NB4 (cell line): ENCODE measurements at regions not wholly inside any gene's neighbourhood (a gene's known extent, or its start where the extent isn't known, plus 50 kb on each side); places are given as distances from the start of the nearest gene placed in this dataset.
"Not testable (repeated sequence)": the region's sequence is repeated elsewhere in the genome, so short reads cannot be mapped to it uniquely, and the experiment has no call there.

Source experiments
- DNase-seq: peaks from one replicate; pipeline ENCODE4 v3.0.0; 2010; ENCODE audit warnings: low read depth
- H3K4me3 ChIP-seq: one replicate; pipeline ENCODE4 v1.5.1; 2011; ENCODE audit warnings: mild to moderate bottlenecking, low read depth, low read length, moderate library complexity
- CTCF ChIP-seq: IDR thresholded peaks from one replicate; pipeline ENCODE4 v1.5.1; 2012; ENCODE audit warnings: low read depth, low read length
- MYC ChIP-seq: IDR thresholded peaks from 2 replicates; pipeline ENCODE4 v1.6.1; 2011; ENCODE audit warnings: low read depth, low read length
- POLR2A ChIP-seq: IDR thresholded peaks from 2 replicates; pipeline ENCODE4 v1.6.1; 2011; ENCODE audit warnings: mild to moderate bottlenecking; ENCODE audit not compliant: insufficient read length; ENCODE audit errors: extremely low read depth
- TF ChIP-seq, protein P1 (sequence below): IDR thresholded peaks from 2 replicates; pipeline ENCODE4 v1.6.1; 2011; ENCODE audit warnings: low read depth, low read length

GRCh38 chr10:90018819-90019218 is 317.4 kb downstream of the KIF20B start:
- DNase-seq = no peak
- TF ChIP-seq CTCF = no peak
- TF ChIP-seq MYC = no peak
- TF ChIP-seq, protein P1, sequence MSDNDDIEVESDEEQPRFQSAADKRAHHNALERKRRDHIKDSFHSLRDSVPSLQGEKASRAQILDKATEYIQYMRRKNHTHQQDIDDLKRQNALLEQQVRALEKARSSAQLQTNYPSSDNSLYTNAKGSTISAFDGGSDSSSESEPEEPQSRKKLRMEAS = no peak
- TF ChIP-seq POLR2A = no peak
- H3K4me3 ChIP-seq = no peak overlapping the region

DNA sequence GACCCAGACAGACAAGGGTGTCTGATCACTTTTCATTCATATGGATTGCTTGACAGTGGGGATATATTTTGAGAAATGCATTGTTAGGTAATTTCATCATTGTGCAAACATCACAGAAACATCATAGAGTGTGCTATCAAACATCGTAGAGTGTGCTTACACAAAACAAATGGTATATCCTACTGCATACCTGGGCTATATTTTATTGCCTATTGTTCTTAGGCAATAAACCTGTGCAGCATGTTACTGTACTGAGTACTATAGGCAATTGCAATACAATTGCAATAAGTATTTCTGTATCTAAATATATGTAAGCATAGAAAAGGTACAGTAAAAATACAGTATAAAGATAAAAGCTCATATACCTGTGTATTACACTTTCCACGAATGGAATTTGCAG is 319.1 kb downstream of the KIF20B start:
- TF ChIP-seq MYC = no peak
- TF ChIP-seq, protein P1 = no peak
- no peak for TF ChIP-seq POLR2A
- TF ChIP-seq CTCF = no peak
- H3K4me3 ChIP-seq = no peak overlapping the region
- DNase-seq = no peak

DNA sequence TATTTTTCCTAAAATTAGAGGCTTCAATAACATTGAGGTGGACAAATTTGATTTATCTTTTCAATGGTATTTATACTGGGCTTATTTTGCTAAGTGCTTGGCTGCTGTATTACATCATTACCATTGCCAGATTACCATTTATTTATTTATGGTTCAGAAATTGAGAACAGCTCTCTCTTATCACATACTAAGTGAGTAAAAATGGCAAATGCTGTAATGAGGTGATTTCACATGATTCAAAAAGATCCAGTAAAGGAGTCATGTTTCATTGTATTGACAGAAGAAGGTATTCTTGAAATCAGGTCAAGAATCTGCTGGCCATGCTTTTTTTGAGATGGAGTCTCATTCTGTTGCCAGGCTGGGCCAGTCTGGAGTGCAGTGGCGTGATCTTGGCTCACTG is 322.6 kb downstream of the KIF20B start:
- no peak overlapping the region for H3K4me3 ChIP-seq
- TF ChIP-seq, protein P1 = no peak
- no peak for TF ChIP-seq MYC
- TF ChIP-seq CTCF = no peak
- TF ChIP-seq POLR2A = no peak
- DNase-seq = no peak

DNA sequence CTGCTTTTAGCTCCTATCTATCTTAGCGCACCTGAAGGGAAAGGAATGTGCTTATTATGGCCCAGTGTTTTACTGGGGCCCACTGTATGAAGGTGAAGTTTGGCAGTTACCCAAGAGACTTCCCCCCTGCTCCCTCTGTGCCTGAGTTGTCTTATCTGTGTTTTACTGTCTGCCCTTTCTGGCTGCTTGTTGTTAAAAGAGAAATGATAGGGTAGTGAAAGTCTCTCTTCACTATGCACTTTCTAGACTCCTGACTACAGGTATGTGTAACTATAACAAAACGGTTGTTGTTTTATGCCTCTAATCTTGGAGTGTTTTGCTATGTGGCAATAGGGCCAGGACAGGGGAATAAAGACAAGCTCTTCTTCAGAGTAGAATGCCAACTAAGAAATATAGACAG is 326.9 kb downstream of the KIF20B start:
- TF ChIP-seq POLR2A (no peak), CTCF (no peak)
- H3K4me3 ChIP-seq = no peak overlapping the region
- no peak for DNase-seq

- TF ChIP-seq CTCF (no peak), POLR2A (no peak), MYC (no peak)
- TF ChIP-seq, protein P1 = no peak
- no peak for DNase-seq
- H3K4me3 ChIP-seq = no peak overlapping the region
Measured at GRCh38 chr10:90031776-90032175, 330.4 kb downstream of the KIF20B start.

GRCh38 chr10:90032519-90032918 is 331.1 kb downstream of the KIF20B start:
- H3K4me3 ChIP-seq = no peak overlapping the region
- TF ChIP-seq MYC = no peak
- TF ChIP-seq POLR2A = no peak
- TF ChIP-seq, protein P1 = no peak
- TF ChIP-seq CTCF = no peak
- DNase-seq = no peak

DNA sequence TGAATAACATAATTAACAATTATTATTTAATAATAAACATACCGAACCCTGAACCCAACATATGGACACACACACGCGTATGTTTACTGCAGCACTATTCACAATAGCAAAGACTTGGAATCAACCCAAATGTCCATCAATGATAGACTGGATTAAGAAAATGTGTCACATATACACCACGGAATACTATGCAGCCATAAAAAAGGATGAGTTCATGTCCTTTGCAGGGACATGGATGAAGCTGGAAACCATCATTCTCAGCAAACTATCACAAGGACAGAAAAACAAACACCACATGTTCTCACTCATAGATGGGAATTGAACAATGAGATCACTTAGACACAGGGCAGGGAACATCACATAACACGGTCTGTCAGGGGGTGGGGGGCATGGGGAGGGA is 333.5 kb downstream of the KIF20B start:
- DNase-seq, H3K4me3 ChIP-seq: not testable (repeated sequence)
